HCT116 (cell line): ENCODE measurements at regions not wholly inside any gene's neighbourhood (a gene's known extent, or its start where the extent isn't known, plus 50 kb on each side); places are given as distances from the start of the nearest gene placed in this dataset.

Experiments used
- CEBPB ChIP-seq: IDR thresholded peaks from 2 replicates; pipeline ENCODE4 v1.6.1; 2012; ENCODE audit warnings: low read depth
- EZH2 ChIP-seq: fragments of 200-600 bp; sonication (generic); IDR thresholded peaks from 2 replicates; pipeline ENCODE4 v1.6.1; 2017; ENCODE audit warnings: antibody characterized with exemption, mixed run types
- MAX ChIP-seq: IDR thresholded peaks from 2 replicates; pipeline ENCODE4 v1.6.1; 2012
- POLR2A ChIP-seq: IDR thresholded peaks from 2 replicates; pipeline ENCODE4 v1.7.0; 2011; ENCODE audit warnings: borderline replicate concordance; ENCODE audit not compliant: insufficient read depth, insufficient read length; ENCODE audit errors: extremely low read depth
- POLR2AphosphoS5 ChIP-seq: IDR thresholded peaks from 2 replicates; pipeline ENCODE4 v1.6.1; 2011; ENCODE audit warnings: mild to moderate bottlenecking, low read depth, low read length, moderate library complexity
- SP1 ChIP-seq: IDR thresholded peaks from 2 replicates; pipeline ENCODE4 v1.6.1; 2012; ENCODE audit warnings: low read depth
- SRF ChIP-seq: IDR thresholded peaks from 2 replicates; pipeline ENCODE4 v1.6.1; 2012; ENCODE audit warnings: low read depth
- ZFX ChIP-seq: fragments of 450-650 bp; IDR thresholded peaks from 2 replicates; pipeline ENCODE4 v1.6.1; 2017
- ZNF274 ChIP-seq: fragments of 200-500 bp; sonication (Bioruptor generic); IDR thresholded peaks from 2 replicates; pipeline ENCODE4 v1.6.1; 2014; ENCODE audit warnings: mild to moderate bottlenecking, low read depth, low read length, inconsistent platforms
- TF ChIP-seq, protein P1 (sequence below), 3 experiments: fragments of 200-600 bp in 1 of 3; sonication (generic) in 1 of 3; IDR thresholded peaks in 2 of 3; conservative IDR thresholded peaks in 1 of 3; 2 replicates each; pipeline ENCODE4 v1.5.1; 2012 to 2017; ENCODE audit warnings: low read depth in 2 of 3, low read length in 2 of 3, antibody characterized with exemption in 1 of 3, borderline replicate concordance in 1 of 3, control low read depth in 1 of 3, mild to moderate bottlenecking in 1 of 3, mixed read lengths in 1 of 3, mixed run types in 1 of 3, moderate library complexity in 1 of 3; ENCODE audit not compliant: insufficient read depth in 1 of 3
- TF ChIP-seq, protein P2 (sequence below): IDR thresholded peaks from 2 replicates; pipeline ENCODE4 v1.6.1; 2012

GRCh38 chr3:99471353-99472323 is 166.8 kb upstream of the COL8A1 start:
- TF ChIP-seq, protein P1, sequence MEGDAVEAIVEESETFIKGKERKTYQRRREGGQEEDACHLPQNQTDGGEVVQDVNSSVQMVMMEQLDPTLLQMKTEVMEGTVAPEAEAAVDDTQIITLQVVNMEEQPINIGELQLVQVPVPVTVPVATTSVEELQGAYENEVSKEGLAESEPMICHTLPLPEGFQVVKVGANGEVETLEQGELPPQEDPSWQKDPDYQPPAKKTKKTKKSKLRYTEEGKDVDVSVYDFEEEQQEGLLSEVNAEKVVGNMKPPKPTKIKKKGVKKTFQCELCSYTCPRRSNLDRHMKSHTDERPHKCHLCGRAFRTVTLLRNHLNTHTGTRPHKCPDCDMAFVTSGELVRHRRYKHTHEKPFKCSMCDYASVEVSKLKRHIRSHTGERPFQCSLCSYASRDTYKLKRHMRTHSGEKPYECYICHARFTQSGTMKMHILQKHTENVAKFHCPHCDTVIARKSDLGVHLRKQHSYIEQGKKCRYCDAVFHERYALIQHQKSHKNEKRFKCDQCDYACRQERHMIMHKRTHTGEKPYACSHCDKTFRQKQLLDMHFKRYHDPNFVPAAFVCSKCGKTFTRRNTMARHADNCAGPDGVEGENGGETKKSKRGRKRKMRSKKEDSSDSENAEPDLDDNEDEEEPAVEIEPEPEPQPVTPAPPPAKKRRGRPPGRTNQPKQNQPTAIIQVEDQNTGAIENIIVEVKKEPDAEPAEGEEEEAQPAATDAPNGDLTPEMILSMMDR (IDR thresholded peaks at IDR 0.05 in 2 of 3, conservative IDR thresholded peaks at IDR 0.05 in 1 of 3; ENCODE audit: borderline replicate concordance in 1 of 3, insufficient read depth in 1 of 3, low read depth in 2 of 3, low read length in 2 of 3) = no peak
- TF ChIP-seq CEBPB (no peak), MAX (no peak), EZH2 (no peak), SRF (no peak), SP1 (no peak), POLR2A (no peak), POLR2AphosphoS5 (no peak), ZNF274 (no peak), ZFX (no peak)
- TF ChIP-seq, protein P2, sequence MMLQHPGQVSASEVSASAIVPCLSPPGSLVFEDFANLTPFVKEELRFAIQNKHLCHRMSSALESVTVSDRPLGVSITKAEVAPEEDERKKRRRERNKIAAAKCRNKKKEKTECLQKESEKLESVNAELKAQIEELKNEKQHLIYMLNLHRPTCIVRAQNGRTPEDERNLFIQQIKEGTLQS = no peak
